Omental fat pad (tissue), 3 donors: ENCODE measurements at regions not wholly inside any gene's neighbourhood (a gene's known extent, or its start where the extent isn't known, plus 50 kb on each side); places are given as distances from the start of the nearest gene placed in this dataset.

Source experiments
- ATAC-seq: fragments of 150-250 bp; one replicate; pipeline ENCODE4 v1.9.1; 2016; ENCODE audit warnings: mild to moderate bottlenecking, moderate library complexity; ENCODE audit not compliant: low FRiP score
- DNase-seq: peaks from one replicate; pipeline ENCODE4 v3.0.0-alpha.2; 2019; ENCODE audit warnings: low spot score
- CTCF ChIP-seq, 3 donors: fragments of 450-650 bp; IDR thresholded peaks; one replicate each; pipeline ENCODE4 v1.5.1; 2016 to 2017; ENCODE audit warnings: antibody characterized with exemption in 3 of 3, mild to moderate bottlenecking in 3 of 3, moderate library complexity in 2 of 3

GRCh38 chr12:125243811-125244210 is 178.6 kb downstream of the AACS start:
- no peak for ATAC-seq
- no peak for DNase-seq
- no peak for TF ChIP-seq CTCF (IDR thresholded peaks at IDR 0.05)

GRCh38 chr12:125244338-125244737 is 179.1 kb downstream of the AACS start:
- ATAC-seq (no peak), DNase-seq (no peak)
- no peak for TF ChIP-seq CTCF (IDR thresholded peaks at IDR 0.05)

- TF ChIP-seq CTCF (IDR thresholded peaks at IDR 0.05), result no peak
- ATAC-seq, result no peak
- DNase-seq, result no peak
Measured at GRCh38 chr12:125245581-125246557, 180.6 kb downstream of the AACS start.

GRCh38 chr12:125247477-125247876 is 182.2 kb downstream of the AACS start:
- ATAC-seq, result no peak
- TF ChIP-seq CTCF (IDR thresholded peaks at IDR 0.05), result no peak

GRCh38 chr12:125249066-125249824 is 184.0 kb downstream of the AACS start:
- ATAC-seq (no peak), DNase-seq (no peak)
- TF ChIP-seq CTCF (IDR thresholded peaks at IDR 0.05), result no peak

More at GRCh38 chr12:125247477-125247876, 182.2 kb downstream of the AACS start:
- no peak for DNase-seq

- TF ChIP-seq CTCF (IDR thresholded peaks at IDR 0.05), result no peak
Measured at GRCh38 chr12:125249932-125250331, 184.7 kb downstream of the AACS start.

More at GRCh38 chr12:125249932-125250331, 184.7 kb downstream of the AACS start:
- DNase-seq (no peak), ATAC-seq (no peak)
